GM13977 (cell line): ENCODE measurements at regions not wholly inside any gene's neighbourhood (a gene's known extent, or its start where the extent isn't known, plus 50 kb on each side); places are given as distances from the start of the nearest gene placed in this dataset.

Experiments
- DNase-seq: peaks from one replicate; pipeline ENCODE4 v3.0.0; 2012; ENCODE audit warnings: low spot score
- CTCF ChIP-seq: IDR thresholded peaks from 2 replicates; pipeline ENCODE4 v1.5.1; 2012; ENCODE audit warnings: mild to moderate bottlenecking, control low read depth; ENCODE audit not compliant: insufficient read depth; ENCODE audit errors: extremely low read depth, missing control alignments
- in situ Hi-C: fragments of 300-500 bp; cut with MboI; formaldehyde crosslinking; loops from one replicate; pipeline ENCODE4 v1.12.0; 2022; ENCODE audit warnings: low sequenced_read_pairs, low pct_unique_long_range_greater_than_20kb, mixed read lengths, inconsistent platforms; ENCODE audit not compliant: unreplicated experiment

- no peak for DNase-seq
- in situ Hi-C loops: no loop called here
- TF ChIP-seq CTCF: no peak
Observed at GRCh38 chr17:31704483-31704882, 154.6 kb downstream of the COPRS start.

DNA sequence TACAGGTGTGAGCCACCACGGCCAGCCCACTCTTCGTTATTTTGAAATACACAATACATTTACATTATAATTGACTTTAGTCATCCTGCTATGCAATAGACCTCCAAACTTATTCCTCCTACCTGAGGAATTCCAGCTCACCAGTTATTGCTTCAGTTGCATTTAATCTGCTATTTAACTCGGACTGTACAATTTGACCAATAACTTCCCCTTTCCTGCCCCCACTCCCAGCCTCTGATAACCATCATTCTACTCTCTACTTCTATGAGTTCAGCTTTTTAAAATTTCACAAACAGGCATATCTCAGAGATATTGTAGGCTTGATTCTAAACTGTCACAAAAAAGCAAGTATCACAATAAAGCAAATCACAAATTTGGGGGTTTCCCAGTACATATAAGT lies 157.0 kb downstream of the COPRS start:
- in situ Hi-C loops: no loop called here
- DNase-seq: no peak
- no peak for TF ChIP-seq CTCF

DNA sequence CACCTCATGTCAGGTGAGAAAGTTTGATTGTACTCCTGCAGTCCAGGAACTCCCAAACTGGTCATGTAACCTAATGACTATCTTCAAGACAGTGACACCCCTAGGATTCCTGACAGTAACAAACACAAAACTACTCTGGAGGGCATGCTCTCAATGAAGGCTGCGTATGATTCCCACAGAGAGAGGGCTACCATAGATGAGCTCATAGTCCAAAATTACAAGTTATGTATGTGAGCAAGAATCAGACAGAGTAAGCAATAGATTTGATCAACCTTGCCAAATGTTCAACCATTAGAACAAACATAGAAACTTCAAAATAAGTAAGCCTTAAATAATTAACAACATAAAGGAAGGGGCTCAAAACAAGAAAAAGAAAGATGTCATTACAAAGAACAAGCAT lies 158.1 kb downstream of the COPRS start:
- no peak for TF ChIP-seq CTCF
- DNase-seq: no peak
- in situ Hi-C loops: no loop called here

DNA sequence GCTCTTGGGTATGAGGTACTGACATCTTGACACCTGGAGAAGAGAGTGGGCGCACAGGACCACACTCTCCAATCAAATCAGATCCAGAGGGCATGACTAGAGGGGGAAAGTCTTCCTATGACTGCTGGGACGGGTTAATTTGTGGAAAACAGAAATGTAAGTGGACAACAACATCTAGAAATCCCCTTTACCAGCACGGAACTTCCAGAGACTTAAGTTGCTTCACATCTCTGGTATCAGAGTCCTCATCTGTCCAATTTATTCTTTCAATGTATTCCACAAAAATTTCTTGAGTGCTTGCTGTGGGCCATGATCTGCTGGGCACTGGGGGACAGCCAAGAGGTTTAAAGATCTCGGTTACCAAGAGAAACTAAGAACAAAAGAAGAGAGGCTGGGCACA lies 159.2 kb downstream of the COPRS start:
- TF ChIP-seq CTCF: no peak
- DNase-seq: no peak
- in situ Hi-C loops: no loop called here

DNA sequence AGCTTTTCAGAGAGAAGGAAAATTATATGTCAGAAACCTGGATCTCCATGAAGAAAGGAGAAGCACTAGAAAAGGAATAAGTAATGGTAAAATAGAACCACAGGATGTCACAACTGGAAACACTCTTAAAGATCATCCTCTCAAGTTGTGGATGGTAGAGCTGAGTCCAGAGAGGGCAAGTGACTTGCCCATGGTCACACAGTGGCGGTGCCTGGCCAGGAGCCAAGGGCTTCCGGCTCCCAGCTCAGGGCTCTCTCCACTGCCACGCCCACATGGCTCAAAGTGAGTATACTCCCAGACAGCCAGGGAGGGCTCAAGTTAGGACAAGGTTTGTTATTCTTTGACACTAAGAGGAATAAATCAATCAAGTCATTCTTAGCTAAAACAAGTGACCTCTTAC lies 159.8 kb downstream of the COPRS start:
- no peak for DNase-seq
- TF ChIP-seq CTCF: no peak
- in situ Hi-C loops: no loop called here

DNA sequence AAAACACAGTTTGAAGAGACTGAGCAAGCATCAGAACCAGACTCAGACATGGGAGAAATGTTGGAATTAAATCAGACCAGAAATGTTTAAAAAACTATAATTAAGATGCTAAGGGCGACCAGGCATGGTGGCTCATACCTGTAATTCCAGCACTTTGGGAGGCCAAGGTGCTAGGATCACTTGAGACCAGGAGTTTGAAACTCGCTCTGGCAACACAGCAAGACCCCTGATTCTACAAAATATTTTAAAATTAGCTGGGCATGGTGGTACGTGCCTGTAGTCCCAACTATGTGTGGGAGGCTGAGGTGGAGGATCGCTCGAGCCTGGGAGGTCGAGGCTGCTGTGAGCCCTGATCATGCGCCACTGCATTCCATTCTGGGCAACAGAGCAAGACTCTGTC lies 160.3 kb downstream of the COPRS start:
- no peak for DNase-seq
- in situ Hi-C loops: no loop called here

More for the DNA sequence above, 160.3 kb downstream of the COPRS start:
- no peak for TF ChIP-seq CTCF
